Parathyroid adenoma (tissue), 2 donors: ENCODE measurements at regions not wholly inside any gene's neighbourhood (a gene's known extent, or its start where the extent isn't known, plus 50 kb on each side); places are given as distances from the start of the nearest gene placed in this dataset.

Experiments used
- H2AFZ ChIP-seq: fragments of 300-600 bp; sonication (generic); one replicate; pipeline ENCODE4 v1.7.0; 2017; ENCODE audit warnings: antibody characterized with exemption, mild to moderate bottlenecking
- H3K27ac ChIP-seq: fragments of 300-600 bp; sonication (generic); one replicate; pipeline ENCODE4 v1.7.0; 2017
- H3K27me3 ChIP-seq: fragments of 300-600 bp; sonication (generic); one replicate; pipeline ENCODE4 v1.7.0; 2017; ENCODE audit warnings: low read length; ENCODE audit not compliant: control insufficient read depth, insufficient read depth
- H3K36me3 ChIP-seq: fragments of 300-600 bp; sonication (generic); one replicate; pipeline ENCODE4 v1.7.0; 2017; ENCODE audit warnings: low read length; ENCODE audit not compliant: control insufficient read depth, insufficient read depth
- H3K4me1 ChIP-seq: fragments of 300-600 bp; sonication (generic); one replicate; pipeline ENCODE4 v1.7.0; 2017; ENCODE audit warnings: control low read depth
- H3K4me2 ChIP-seq: fragments of 300-600 bp; sonication (generic); one replicate; pipeline ENCODE4 v1.7.0; 2017; ENCODE audit warnings: low read length
- H3K4me3 ChIP-seq: fragments of 300-600 bp; sonication (generic); one replicate; pipeline ENCODE4 v1.7.0; 2017; ENCODE audit warnings: low read depth, low read length
- H3K79me2 ChIP-seq: fragments of 300-600 bp; sonication (generic); one replicate; pipeline ENCODE4 v1.7.0; 2017; ENCODE audit warnings: control low read depth
- H3K9ac ChIP-seq: fragments of 300-600 bp; sonication (generic); one replicate; pipeline ENCODE4 v1.7.0; 2017; ENCODE audit warnings: mild to moderate bottlenecking
- H3K9me3 ChIP-seq: fragments of 300-600 bp; sonication (generic); one replicate; pipeline ENCODE4 v1.7.0; 2017; ENCODE audit warnings: low read length; ENCODE audit not compliant: control insufficient read depth
- CTCF ChIP-seq: fragments of 300-600 bp; sonication (generic); IDR thresholded peaks from one replicate; pipeline ENCODE4 v1.7.0; 2017; ENCODE audit warnings: antibody characterized with exemption, mild to moderate bottlenecking
- donor health status: primary hyperparathyroidism.

- TF ChIP-seq CTCF: no peak
- H3K4me2 ChIP-seq: no peak overlapping the region
These were observed 280.0 kb downstream of the SOX9 start for GRCh38 chr17:72400863-72401262.

GRCh38 chr17:72401883-72402726 lies 281.3 kb downstream of the SOX9 start:
- Histone ChIP-seq H3K36me3 (no peaks in the 10 kb centered on the region), H3K79me2 (no peaks in the 10 kb centered on the region), H3K27me3 (no peaks in the 10 kb centered on the region), H3K4me2 (no peak overlapping the region), H3K4me1 (no peaks in the 10 kb centered on the region), H3K9ac (no peak overlapping the region), H3K9me3 (no peaks in the 10 kb centered on the region), H3K4me3 (no peak overlapping the region), H3K27ac (no peak overlapping the region), H2AFZ (no peak overlapping the region)
- no peak for TF ChIP-seq CTCF

More at GRCh38 chr17:72400863-72401262, 280.0 kb downstream of the SOX9 start:
- Histone ChIP-seq H3K27me3 (no peaks in the 10 kb centered on the region), H3K4me1 (no peaks in the 10 kb centered on the region), H3K9ac (no peak overlapping the region), H3K79me2 (no peaks in the 10 kb centered on the region), H3K36me3 (no peaks in the 10 kb centered on the region), H3K9me3 (no peaks in the 10 kb centered on the region), H2AFZ (no peak overlapping the region), H3K4me3 (no peak overlapping the region), H3K27ac (no peak overlapping the region)

DNA sequence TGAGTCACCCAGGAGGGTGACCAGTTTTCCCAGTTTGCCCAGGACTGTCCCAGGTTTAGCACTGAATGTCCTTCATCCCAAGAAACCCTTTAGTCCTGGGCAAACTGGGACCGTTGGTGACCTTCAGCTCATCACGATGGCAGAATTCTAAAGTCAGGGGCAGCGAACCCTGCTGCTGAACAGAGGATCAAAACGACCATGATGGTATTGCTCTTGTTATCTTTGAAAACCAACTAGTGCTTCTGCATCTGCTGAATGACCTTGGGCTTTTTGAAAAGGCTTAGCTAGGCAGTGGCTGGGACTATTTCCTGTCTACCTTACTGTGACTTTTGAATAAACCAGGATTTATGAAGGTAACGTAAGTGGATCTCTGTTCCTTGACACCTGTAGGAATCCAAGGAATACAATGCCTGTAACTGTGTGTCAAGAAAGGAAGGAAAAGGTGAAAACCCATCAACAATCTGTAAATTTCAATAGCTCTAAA lies 281.9 kb downstream of the SOX9 start:
- Histone ChIP-seq H3K27ac (no peak overlapping the region), H3K4me3 (no peak overlapping the region), H3K9me3 (no peaks in the 10 kb centered on the region), H3K9ac (no peak overlapping the region), H3K36me3 (no peaks in the 10 kb centered on the region), H3K4me2 (no peak overlapping the region), H3K27me3 (no peaks in the 10 kb centered on the region), H3K79me2 (no peaks in the 10 kb centered on the region), H2AFZ (no peak overlapping the region), H3K4me1 (no peaks in the 10 kb centered on the region)
- no peak for TF ChIP-seq CTCF

- no peak for TF ChIP-seq CTCF
- Histone ChIP-seq H3K27ac (no peak overlapping the region), H3K9me3 (no peaks in the 10 kb centered on the region), H2AFZ (no peak overlapping the region), H3K36me3 (no peaks in the 10 kb centered on the region), H3K79me2 (no peaks in the 10 kb centered on the region), H3K4me3 (no peak overlapping the region), H3K4me2 (no peak overlapping the region), H3K9ac (no peak overlapping the region), H3K4me1 (no peaks in the 10 kb centered on the region), H3K27me3 (no peaks in the 10 kb centered on the region)
These were observed 282.9 kb downstream of the SOX9 start for GRCh38 chr17:72403713-72404209.

DNA sequence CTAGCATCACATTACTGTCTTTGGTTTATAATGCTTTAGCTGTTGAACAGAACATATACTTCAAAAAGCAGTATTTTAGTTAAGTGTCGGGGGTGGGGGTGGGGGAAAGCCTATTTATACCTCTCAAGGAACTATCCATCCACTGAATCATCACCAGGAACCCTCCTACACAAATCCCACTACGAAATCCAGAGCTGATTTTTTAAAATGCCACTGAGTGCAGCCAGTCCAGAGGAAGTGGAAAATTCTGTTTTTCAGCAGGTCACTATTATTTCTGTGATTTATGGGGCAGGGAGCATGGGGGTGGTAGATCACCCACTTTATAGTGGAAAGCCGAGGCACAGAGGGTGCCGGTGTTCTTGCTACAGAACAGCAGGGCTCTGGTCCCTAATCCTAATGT lies 284.1 kb downstream of the SOX9 start:
- Histone ChIP-seq H3K27ac (no peak overlapping the region), H3K4me2 (no peak overlapping the region), H3K4me3 (no peak overlapping the region), H3K79me2 (no peaks in the 10 kb centered on the region), H3K27me3 (no peaks in the 10 kb centered on the region), H3K9me3 (no peaks in the 10 kb centered on the region), H3K36me3 (no peaks in the 10 kb centered on the region), H3K4me1 (no peaks in the 10 kb centered on the region), H3K9ac (no peak overlapping the region), H2AFZ (no peak overlapping the region)
- TF ChIP-seq CTCF: no peak
